Mucosa of descending colon (tissue), 3 donors: ENCODE measurements at regions not wholly inside any gene's neighbourhood (a gene's known extent, or its start where the extent isn't known, plus 50 kb on each side); places are given as distances from the start of the nearest gene placed in this dataset.

Source experiments
- ATAC-seq: fragments of 200-7000 bp; cut with Tn5 transposase; one replicate; pipeline ENCODE4 v1.9.1; 2020; ENCODE audit warnings: mild to moderate bottlenecking, moderate library complexity
- DNase-seq, 3 donors: peaks; one replicate each; pipeline ENCODE4 v3.0.0-alpha.2; 2020
- H3K36me3 ChIP-seq: fragments of 200-600 bp; one replicate; pipeline ENCODE4 v1.8.0; 2021; ENCODE audit warnings: low read depth, mild to moderate bottlenecking
- H3K4me1 ChIP-seq: fragments of 200-600 bp; one replicate; pipeline ENCODE4 v1.8.0; 2021; ENCODE audit warnings: low read depth, mild to moderate bottlenecking
- H3K4me3 ChIP-seq: fragments of 200-600 bp; one replicate; pipeline ENCODE4 v1.8.0; 2021; ENCODE audit warnings: mild to moderate bottlenecking
- H3K9me3 ChIP-seq: fragments of 200-600 bp; one replicate; pipeline ENCODE4 v1.8.0; 2021; ENCODE audit warnings: mild to moderate bottlenecking
- intact Hi-C, 2 donors: fragments of 100-400 bp; cut with DNase I in 1 of 2; cut with micrococcal nuclease in 1 of 2; formaldehyde crosslinking; loops; one replicate each; pipeline versions ENCODE4 v1.11.0 to v1.11.1; 2022; cut with DNase I, micrococcal nuclease
- TF ChIP-seq, protein P1 (sequence below): fragments of 200-600 bp; IDR thresholded peaks from one replicate; pipeline ENCODE4 v1.8.0; 2022; ENCODE audit warnings: antibody characterized with exemption, mild to moderate bottlenecking
- donor health status: DM: no; HTN: no; CAD: no; lungs with moderate emphysema.
- donor health status: DM: no; HTN: no; CAD: no.
- donor health status: DM: no; HTN: yes; CAD: no.

DNA sequence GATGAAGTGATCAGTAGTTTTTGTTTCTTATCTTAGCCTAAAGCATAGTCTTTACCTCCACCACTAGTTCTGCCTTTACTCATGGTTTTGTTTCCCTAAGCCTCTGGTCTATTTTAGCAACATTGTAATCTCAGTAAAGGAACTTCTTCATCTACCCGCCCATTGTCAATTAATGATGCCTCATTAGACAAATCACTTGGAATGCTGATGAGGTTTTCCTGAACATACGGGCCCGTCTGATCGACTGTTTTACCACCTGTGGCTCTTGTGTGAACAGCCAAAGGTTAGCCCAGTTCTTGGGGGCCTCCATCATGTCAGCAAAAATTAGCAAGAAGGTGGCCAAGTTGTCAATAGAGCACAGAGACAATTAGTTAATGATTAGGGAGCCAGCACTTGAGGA is 470.1 kb upstream of the ARRDC4 start:
- H3K4me3 ChIP-seq = no peak overlapping the region
- TF ChIP-seq, protein P1, sequence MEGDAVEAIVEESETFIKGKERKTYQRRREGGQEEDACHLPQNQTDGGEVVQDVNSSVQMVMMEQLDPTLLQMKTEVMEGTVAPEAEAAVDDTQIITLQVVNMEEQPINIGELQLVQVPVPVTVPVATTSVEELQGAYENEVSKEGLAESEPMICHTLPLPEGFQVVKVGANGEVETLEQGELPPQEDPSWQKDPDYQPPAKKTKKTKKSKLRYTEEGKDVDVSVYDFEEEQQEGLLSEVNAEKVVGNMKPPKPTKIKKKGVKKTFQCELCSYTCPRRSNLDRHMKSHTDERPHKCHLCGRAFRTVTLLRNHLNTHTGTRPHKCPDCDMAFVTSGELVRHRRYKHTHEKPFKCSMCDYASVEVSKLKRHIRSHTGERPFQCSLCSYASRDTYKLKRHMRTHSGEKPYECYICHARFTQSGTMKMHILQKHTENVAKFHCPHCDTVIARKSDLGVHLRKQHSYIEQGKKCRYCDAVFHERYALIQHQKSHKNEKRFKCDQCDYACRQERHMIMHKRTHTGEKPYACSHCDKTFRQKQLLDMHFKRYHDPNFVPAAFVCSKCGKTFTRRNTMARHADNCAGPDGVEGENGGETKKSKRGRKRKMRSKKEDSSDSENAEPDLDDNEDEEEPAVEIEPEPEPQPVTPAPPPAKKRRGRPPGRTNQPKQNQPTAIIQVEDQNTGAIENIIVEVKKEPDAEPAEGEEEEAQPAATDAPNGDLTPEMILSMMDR = no peak
- no peaks in the 10 kb centered on the region for H3K4me1 ChIP-seq
- no peaks in the 10 kb centered on the region for H3K9me3 ChIP-seq
- intact Hi-C loops = no loop called here
- DNase-seq (no peak), ATAC-seq (no peak)
- no peaks in the 10 kb centered on the region for H3K36me3 ChIP-seq

DNA sequence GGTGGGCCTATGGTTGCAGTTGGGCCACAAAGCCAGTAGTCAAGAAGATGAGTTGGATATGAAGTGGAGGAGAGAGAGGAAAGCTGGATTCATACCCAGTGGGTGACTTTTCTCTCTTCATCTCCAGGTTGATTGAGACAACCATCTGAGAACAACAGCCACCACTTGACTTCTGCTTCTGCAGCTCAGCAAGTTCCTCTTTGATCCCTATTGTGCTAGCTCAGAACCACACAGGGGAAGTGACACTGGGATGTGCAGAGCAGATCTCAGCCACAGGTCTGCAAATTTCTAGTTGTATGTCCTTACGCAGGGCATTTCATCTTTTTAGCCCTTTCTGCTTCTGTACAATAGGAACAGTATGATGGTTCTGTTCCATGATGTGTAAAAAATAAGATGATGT is 459.2 kb upstream of the ARRDC4 start:
- intact Hi-C loops = no loop called here
- Histone ChIP-seq H3K9me3 (no peaks in the 10 kb centered on the region), H3K36me3 (no peaks in the 10 kb centered on the region), H3K4me1 (no peaks in the 10 kb centered on the region), H3K4me3 (no peak overlapping the region)
- peak in 1 of 3 donors; percentile 13 for DNase-seq
- peak; percentile 44 for ATAC-seq
- TF ChIP-seq, protein P1 = no peak

DNA sequence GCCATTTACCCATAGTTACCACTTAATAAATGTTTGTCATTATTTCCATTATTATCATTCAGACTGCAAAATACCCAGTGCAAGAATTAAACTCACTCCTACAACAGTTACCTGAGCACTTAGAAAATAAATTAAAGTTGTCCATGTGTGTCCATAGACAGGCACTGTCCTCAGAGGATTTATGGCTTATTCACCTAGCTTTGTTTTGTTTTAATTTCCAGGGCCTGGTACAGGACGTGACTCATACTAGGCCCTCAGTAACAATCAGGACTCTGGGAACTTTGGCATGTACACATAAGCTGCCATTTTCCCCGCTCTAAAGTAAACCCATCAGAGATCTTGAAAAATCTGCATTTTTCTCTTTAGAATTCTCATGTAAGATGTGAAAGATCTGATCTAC is 458.5 kb upstream of the ARRDC4 start:
- H3K9me3 ChIP-seq = no peaks in the 10 kb centered on the region
- intact Hi-C loops = no loop called here

DNA sequence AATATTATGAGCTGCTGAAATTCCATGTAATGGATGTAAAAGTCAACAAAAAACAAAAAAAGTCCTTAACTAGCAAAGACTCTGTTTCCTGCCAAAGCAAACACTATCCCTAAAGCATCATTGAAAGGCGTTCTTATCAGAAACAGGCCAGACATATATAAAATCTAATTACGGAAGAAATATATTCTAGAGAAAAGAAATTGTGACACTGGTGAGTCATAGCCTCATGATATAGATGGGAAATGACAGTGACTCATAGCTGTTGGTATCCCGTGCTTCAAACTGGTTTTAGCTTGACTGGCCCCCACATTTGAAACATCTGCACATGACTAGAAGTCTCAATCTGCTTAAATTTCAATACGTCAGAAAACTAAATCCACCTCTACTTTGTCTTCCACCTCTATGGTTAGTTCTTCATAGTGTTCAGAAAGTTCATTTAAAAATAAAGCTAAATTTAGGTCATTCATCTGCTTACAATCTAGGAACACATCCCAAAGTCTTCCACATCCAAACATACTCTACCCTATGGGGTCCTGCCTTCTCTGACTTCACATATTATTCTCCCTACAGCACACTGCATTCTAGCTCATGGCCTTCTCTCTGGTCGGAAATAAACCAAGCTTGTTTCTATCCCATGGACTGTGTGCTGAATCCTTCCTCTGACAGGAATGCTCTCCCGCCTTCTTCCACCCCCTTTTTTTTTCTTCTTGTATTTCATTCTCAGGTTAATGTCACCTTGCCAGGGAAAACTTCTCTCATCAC is 456.3 kb upstream of the ARRDC4 start:
- intact Hi-C loops = no loop called here
- TF ChIP-seq, protein P1 = no peak
- no peaks in the 10 kb centered on the region for H3K36me3 ChIP-seq
- no peak for DNase-seq
- ATAC-seq = peak; percentile 84
- no peaks in the 10 kb centered on the region for H3K9me3 ChIP-seq
- H3K4me1 ChIP-seq = no peaks in the 10 kb centered on the region
- H3K4me3 ChIP-seq = no peak overlapping the region

More for the DNA sequence above, 458.5 kb upstream of the ARRDC4 start:
- DNase-seq (no peak), ATAC-seq (peak; percentile 68)
- Histone ChIP-seq H3K36me3 (no peaks in the 10 kb centered on the region), H3K4me3 (no peak overlapping the region), H3K4me1 (no peaks in the 10 kb centered on the region)
- TF ChIP-seq, protein P1 = no peak

DNA sequence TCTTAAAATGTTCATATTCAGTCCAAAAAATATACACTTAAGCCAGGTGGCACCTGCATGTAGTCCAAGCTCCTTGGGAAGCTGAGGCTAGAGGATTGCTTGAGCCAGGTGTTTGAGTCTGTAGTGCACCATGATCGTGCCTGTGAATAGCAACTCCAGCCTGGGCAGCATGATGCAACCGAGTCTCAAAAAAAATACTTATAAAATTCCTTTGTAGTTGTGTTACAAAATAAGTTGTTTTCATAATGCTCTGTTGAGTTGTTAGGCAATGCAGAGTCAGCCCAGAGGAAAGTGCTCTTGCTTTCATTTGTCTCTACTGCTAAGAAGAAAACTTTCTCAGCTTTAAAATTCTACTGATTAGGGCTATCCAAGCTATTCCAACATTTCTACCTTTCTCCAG is 442.8 kb upstream of the ARRDC4 start:
- no peak for ATAC-seq
- DNase-seq = no peak
- Histone ChIP-seq H3K4me1 (no peaks in the 10 kb centered on the region), H3K36me3 (no peaks in the 10 kb centered on the region), H3K4me3 (no peak overlapping the region), H3K9me3 (no peaks in the 10 kb centered on the region)
- TF ChIP-seq, protein P1 = no peak
- intact Hi-C loops = no loop called here
